VCaP (cell line): ENCODE measurements at regions not wholly inside any gene's neighbourhood (a gene's known extent, or its start where the extent isn't known, plus 50 kb on each side); places are given as distances from the start of the nearest gene placed in this dataset.

Experiments used
- H3K27ac ChIP-seq: fragments of 450-650 bp; 2 replicates; pipeline ENCODE4 v1.5.1; 2017
- TF ChIP-seq, protein P1 (sequence below): fragments of 450-650 bp; conservative IDR thresholded peaks from 2 replicates; pipeline ENCODE4 v1.5.1; 2017; ENCODE audit warnings: mild to moderate bottlenecking, moderate library complexity

DNA sequence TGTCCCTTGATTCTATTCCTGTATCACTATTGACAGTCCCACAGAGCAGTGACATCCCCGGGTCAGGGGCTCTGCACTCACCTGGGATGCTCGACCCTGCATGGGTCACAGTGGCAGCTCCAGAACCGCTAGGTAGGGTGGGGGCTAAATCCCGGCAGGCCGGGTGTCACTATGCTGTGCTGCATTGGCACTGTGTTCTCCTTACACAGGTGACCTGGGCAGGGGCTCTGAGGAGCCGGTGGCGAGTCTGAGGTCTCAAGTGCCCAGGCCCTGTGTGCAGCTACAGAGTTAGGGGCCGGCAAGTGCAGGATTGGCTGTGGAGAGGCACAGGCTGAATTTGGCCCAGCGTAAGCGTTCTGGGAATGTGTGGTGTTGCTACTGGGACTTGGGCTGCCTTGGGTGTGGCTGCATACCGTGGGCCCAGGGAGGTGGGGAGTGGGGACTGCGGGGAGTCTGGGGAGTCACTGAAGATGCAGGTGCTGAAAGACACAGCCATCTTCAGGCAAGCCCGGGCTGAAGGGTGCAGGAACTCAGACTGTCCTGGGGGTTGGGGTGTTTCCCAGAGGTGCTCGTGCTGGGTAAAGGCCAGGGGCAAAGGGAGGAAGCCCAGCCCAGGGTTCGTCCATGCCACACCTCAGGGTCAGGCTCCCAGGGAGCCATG, 102.6 kb upstream of the PRR20G start:
- TF ChIP-seq, protein P1, sequence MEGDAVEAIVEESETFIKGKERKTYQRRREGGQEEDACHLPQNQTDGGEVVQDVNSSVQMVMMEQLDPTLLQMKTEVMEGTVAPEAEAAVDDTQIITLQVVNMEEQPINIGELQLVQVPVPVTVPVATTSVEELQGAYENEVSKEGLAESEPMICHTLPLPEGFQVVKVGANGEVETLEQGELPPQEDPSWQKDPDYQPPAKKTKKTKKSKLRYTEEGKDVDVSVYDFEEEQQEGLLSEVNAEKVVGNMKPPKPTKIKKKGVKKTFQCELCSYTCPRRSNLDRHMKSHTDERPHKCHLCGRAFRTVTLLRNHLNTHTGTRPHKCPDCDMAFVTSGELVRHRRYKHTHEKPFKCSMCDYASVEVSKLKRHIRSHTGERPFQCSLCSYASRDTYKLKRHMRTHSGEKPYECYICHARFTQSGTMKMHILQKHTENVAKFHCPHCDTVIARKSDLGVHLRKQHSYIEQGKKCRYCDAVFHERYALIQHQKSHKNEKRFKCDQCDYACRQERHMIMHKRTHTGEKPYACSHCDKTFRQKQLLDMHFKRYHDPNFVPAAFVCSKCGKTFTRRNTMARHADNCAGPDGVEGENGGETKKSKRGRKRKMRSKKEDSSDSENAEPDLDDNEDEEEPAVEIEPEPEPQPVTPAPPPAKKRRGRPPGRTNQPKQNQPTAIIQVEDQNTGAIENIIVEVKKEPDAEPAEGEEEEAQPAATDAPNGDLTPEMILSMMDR: no peak
- no peak overlapping the region for H3K27ac ChIP-seq

DNA sequence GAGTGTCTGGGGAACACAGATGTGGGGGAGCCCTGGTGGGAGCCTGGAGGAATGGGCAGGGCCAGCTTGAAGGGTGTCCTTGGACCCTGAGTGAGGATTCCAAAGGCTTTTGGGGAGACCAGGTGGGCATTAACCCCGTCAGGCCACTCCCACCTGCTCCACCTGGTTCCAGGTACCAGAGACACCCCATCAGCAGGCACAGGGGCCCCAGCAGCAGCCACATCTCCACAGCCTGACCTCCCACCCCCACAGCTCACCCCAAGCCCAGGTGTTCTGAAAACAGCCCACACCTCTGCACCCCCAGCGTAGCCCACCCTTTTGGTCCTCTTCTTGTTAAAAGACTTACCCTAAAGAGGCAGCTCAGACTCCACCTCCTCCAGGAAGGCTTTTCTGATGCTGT, 102.1 kb upstream of the PRR20G start:
- TF ChIP-seq, protein P1: no peak
- H3K27ac ChIP-seq: no peak overlapping the region

DNA sequence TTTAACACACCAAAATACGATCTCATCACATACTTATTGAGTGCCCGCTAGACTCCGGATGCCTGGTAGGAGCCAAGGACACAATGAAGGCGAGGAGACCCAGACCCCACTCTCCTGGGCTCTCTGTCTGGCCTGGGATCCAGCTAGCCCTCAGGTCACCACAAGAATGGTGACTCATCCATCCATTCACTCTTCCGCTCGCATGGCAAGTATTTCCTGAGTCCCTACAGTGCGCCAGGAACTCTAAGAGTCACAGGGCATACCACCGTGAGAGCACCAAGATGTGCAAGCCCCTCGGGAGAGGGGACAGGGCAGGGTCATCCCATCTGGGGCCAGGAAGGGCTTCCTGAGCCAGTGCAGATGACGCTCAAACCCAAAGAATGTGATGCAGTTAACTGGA, 101.6 kb upstream of the PRR20G start:
- TF ChIP-seq, protein P1: no peak
- H3K27ac ChIP-seq: no peak overlapping the region

DNA sequence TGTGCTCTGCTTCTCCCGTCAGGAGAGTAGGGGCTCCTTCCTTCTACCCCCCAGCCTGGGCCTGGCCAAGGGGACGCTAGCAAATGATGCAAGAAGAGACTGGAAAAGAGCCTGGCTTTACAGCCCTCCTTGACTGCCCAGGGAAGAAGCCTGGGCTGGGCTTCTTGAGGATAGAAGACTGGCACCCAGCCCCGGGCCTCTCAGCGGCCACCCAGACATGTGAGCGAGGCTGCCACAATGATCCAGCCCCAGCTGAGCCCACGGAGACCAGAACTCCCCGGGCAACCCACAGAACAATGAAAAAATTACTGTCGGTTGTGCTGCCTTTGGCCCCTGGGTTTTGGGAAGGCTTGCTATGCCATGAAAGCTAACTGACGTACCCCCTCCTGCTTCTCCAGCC, 100.6 kb upstream of the PRR20G start:
- H3K27ac ChIP-seq: no peak overlapping the region
- TF ChIP-seq, protein P1: no peak

DNA sequence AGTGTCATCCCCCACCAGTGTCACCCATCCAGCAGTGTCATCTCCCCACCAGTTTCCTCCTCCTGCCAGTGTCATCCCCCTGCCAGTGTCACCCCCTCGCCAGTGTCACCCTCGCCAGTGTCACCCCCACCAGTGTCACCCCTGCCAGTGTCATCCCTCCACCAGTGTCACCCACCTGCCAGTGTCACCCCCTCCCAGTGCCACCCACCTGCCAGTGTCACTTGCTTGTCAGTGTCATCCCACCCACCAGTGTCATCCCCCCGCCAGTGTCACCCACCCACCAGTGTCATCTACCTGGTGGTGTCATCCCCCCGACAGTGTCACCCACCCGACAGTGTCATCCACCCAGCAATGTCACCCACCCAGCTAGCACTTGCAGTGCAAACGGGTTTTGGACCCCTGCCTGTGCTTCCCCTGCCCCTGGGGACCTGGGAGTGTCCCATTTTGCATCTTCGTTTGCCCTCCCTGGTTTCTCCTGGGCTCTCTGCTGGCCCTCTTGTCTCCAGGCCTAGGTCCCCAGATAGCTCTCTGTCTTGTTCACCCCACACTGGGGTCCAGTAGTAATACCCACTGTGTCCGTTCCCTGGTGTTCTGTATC, 99.8 kb upstream of the PRR20G start:
- TF ChIP-seq, protein P1: no peak
- H3K27ac ChIP-seq: no peak overlapping the region

DNA sequence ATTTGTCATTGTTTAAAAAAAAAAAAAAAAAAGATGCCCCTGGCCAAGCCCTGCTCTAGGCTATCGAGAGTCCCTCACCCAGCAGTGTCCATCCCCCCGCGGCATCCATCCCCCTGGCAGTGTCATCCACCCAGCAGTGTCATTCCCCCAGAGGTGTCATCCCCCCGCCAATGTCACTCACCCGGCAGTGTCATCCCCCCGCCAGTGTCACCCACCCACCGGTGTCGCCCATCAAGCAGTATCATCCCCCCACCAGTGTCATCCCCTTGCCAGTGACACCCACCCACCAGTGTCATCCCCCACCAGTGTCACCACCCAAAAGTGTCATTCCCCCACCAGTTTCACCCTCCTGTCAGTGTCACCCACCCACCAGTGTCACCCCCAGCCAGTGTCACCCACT, 99.3 kb upstream of the PRR20G start:
- H3K27ac ChIP-seq: no peak overlapping the region
- TF ChIP-seq, protein P1: no peak

DNA sequence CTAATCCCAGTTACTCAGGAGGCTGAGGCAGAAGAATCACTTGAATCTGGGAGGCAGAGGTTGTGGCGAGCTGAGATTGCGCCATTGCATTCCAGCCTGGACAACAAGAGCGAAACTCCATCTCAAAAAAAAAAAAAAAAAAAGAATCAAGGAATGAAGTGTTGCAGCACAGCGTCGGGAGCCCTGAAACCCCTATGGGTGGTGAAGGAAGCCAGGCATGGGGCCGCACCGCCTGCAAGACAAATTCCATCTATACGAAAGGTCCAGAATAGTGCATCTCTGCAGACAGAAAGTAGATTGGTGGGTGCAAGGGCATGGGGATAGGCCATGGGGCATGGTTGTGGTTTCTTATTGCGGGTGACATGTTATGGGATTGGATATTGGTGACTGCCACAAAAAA, 98.6 kb upstream of the PRR20G start:
- TF ChIP-seq, protein P1: no peak

More for the DNA sequence above, 98.6 kb upstream of the PRR20G start:
- no peak overlapping the region for H3K27ac ChIP-seq
